HTR-8/SVneo (cell line): ENCODE measurements at regions not wholly inside any gene's neighbourhood (a gene's known extent, or its start where the extent isn't known, plus 50 kb on each side); places are given as distances from the start of the nearest gene placed in this dataset.
A peak's percentile ranks its signal among the peaks of the same experiment; 100 is the strongest.
"Not testable (repeated sequence)": the region's sequence is repeated elsewhere in the genome, so short reads cannot be mapped to it uniquely, and the experiment has no call there.

Experiments
- DNase-seq: peaks from one replicate; pipeline ENCODE4 v3.0.0; 2011; ENCODE audit warnings: low spot score, mixed read lengths; ENCODE audit not compliant: insufficient read length
- FAIRE-seq: peaks from 2 replicates; lab custom pipeline; 2011; peaks lifted over from hg19 to GRCh38; lab: Jason Lieb, UNC

DNA sequence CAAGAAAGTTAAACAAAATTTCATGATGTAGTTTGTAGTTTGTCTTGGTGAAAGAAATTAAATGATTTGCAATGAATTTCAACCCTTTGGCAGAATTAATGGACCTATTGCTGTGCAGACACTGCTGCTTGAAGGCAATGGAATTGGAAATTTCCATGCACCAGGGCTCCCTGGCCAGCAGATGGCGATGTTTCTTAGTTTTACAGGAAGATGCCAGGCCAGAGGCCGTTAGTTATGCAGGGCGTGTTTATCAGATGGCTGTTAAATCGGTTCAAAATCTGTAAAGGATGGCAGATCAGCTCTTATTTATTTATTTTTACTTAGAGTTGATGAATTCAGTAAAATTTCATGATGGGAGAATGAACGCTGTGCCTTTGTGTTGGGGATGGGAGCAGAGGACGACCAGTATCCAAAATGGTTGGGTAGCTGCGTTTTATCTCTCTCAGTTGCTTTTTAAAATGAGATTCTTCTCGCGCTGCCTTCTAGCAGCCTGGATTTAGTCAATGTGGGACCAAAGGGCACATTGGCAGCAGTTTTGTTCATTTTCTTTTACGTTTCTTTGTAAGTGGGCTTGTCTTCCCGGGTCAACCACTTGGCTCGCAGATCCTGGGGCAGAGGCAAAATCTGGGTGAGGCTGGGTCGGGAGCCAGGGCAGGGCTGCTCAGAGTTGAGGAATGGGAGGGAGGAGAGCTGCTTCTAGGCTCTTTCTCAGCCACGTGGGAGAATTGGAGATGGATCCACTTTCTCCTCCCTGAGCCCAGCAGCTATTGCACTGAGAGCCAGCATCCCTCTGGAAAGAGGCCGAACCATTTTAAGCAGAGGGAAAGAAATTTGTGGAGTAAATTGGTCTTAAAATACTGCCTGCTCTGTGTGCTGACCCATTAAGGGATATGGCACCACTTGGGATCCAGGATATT is 344.0 kb downstream of the PIK3C3 start:
- DNase-seq (peak; percentile 6), FAIRE-seq (no peak)

DNA sequence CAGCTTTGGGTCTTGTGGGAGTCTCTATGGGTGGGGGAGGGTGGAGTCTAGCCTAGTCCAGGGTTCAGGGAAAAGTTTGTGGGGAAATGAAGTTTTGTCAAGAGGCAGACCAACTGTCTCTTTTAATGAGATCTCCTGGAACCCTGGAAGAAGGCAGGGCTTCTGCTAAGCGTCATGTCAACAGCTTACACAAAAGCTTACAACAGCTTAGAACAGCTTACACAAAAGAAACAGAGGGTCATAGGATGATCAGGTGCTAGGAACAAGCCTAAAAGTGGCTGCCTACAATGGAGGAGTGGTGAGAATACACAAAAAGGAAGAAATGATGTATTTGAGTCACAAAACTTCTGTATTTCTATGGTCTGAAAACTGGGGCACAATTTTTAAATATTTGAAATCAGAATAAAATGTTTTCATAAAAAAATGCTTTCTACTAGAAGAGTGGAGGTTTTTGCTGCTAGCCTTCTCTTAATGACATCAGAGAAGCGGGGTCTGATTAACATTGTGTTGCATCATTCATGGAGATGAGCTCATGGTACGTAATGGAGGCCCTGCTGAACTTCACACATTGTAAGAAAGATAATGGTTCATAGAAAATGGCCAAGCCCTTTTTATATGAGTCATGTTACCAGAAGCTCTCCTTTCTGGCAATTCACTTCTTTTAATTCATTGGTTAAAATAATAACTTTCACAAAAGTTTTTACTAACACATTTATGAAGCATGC is 351.0 kb downstream of the PIK3C3 start:
- FAIRE-seq (no peak), DNase-seq (no peak)

GRCh38 chr18:42306594-42306980 is 351.6 kb downstream of the PIK3C3 start:
- FAIRE-seq = no peak
- DNase-seq = no peak

DNA sequence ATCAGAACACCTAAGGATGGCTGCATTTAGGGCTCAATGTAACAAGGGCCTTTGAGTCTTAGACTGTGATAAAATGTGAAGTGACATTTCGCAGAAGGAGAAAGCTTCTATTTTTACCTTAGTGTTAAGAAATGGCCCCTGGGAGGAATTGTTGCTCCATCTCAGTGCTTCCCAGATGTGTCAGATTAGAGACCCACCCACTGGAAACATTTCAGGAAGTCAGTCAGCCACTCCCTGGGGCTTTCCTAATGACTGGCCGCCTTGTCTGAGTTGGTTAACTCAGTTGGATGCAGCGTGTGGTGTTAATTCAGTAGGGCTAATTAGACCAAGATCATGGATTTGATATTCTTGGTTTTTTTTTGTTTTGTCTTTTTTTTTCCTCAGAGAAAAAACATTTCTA is 355.9 kb downstream of the PIK3C3 start:
- no peak for FAIRE-seq
- no peak for DNase-seq

GRCh38 chr18:42326752-42327151 is 371.7 kb downstream of the PIK3C3 start:
- FAIRE-seq (no peak), DNase-seq (no peak)

- FAIRE-seq (no peak), DNase-seq (no peak)
These were observed 373.9 kb downstream of the PIK3C3 start for GRCh38 chr18:42328931-42329330.

GRCh38 chr18:42330296-42330695 is 375.3 kb downstream of the PIK3C3 start:
- no peak for FAIRE-seq
- no peak for DNase-seq

DNA sequence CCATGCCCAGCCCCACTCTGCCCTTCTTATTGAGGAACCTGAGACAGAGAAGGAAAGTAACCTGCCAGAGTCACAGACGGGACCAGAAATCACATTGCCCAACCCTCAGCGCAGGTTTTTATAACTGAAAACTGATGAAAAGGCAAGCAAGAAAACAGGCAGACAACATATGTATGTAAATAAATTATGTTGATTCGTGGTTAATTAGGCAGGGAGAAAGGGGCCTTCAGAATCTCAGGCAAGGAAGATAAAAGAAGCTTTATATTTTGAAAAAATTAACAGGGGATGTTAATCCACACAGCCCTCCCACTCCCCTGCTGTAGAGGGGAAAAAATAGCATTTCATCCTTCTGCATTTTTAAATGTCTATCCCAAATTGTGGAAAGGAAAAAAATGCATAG is 378.5 kb downstream of the PIK3C3 start:
- no peak for FAIRE-seq
- no peak for DNase-seq

- DNase-seq (no peak), FAIRE-seq (no peak)
These were observed 379.9 kb downstream of the PIK3C3 start for GRCh38 chr18:42334931-42335330.

- no peak for DNase-seq
These were observed 381.1 kb downstream of the PIK3C3 start for GRCh38 chr18:42336139-42336538.

GRCh38 chr18:42337337-42337736 is 382.3 kb downstream of the PIK3C3 start:
- not testable (repeated sequence) for DNase-seq, FAIRE-seq

More at GRCh38 chr18:42336139-42336538, 381.1 kb downstream of the PIK3C3 start:
- FAIRE-seq = no peak

DNA sequence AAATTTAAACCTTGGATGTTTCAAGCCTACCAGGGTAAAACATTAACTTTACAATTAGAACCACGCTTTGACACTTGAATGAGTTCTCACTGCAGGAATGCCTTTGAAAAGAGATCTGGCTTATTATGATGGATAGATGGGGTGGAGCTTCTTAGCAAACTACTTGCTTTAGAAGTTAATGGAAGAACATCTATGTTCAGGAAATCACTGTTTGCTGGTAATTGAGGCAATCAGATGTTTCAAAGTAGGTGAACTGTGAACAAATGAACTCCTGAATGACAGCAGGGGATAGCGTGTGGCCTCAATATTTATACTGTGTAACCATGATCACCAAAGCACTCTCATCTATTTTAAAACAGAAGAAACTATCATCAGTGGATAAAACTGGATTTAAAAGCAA is 383.6 kb downstream of the PIK3C3 start:
- DNase-seq (no peak), FAIRE-seq (no peak)

DNA sequence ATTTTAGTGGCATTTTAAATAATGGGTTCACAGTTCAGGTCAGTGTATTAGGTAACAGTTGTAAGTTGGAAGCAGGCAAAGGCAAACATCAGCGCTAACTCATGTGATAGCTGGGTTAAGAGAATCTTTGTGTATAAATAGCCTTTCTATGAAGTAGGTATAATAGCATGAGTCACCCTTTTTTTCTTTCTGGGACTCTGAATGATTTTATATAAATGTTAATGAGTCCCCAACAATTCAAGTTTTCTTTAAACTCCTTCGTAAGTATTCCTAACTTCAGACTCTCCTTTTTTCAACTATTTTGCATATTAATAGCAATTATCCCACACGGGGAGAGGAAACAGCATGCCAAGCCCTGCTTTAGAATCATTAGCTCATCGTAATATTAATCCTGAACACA is 384.3 kb downstream of the PIK3C3 start:
- FAIRE-seq = no peak

DNA sequence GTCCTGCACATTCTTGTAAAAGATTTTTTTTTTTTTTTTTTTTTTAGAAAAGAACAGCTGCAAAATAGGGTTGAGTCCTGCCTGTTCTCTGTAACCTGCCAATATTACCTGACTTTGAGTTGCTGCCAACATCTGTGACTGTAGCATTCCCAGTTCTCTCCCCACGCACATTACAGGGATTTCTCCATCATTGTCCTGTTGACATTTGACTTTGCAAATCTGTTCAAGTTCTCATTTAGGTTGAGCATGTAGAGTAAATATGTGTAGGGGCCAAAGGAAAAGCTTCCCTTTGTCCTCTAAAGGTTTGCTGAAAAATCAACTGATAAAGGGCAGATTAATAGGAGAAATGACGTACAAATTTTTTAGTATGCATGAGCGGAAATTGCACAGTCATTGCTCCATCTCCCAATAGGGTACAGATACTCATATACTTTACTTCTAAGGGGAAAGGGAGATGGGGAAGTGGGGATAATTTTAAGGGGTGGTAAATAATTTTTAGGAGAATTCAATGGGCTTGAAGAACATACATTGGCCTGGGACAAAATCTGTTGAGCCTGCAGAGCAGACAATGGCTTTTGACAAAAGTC is 385.5 kb downstream of the PIK3C3 start:
- FAIRE-seq = no peak
- no peak for DNase-seq

More for the DNA sequence above, 384.3 kb downstream of the PIK3C3 start:
- DNase-seq = no peak

- FAIRE-seq (no peak), DNase-seq (no peak)
These were observed 386.4 kb downstream of the PIK3C3 start for GRCh38 chr18:42341423-42341822.

- DNase-seq (no peak), FAIRE-seq (no peak)
These were observed 393.7 kb downstream of the PIK3C3 start for GRCh38 chr18:42348722-42349121.

DNA sequence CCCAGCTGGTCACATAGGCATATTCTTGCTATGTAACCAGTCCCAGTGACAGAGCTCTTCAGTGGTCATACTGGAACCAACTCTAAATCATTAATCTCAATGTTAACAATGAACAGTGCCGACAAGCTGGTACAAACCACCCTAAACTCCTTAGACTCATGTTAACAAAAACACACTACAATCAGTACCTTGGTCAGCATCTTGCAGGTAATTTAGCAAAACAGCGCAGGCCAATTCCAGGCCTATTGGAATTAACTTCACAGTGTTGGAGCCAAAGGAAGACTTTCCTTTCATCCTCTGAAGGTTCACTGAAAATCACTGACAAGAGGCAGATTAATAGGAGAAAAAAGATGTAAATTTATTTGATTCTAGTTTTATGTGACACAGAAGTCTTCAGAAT is 396.4 kb downstream of the PIK3C3 start:
- FAIRE-seq = no peak
- DNase-seq = no peak

DNA sequence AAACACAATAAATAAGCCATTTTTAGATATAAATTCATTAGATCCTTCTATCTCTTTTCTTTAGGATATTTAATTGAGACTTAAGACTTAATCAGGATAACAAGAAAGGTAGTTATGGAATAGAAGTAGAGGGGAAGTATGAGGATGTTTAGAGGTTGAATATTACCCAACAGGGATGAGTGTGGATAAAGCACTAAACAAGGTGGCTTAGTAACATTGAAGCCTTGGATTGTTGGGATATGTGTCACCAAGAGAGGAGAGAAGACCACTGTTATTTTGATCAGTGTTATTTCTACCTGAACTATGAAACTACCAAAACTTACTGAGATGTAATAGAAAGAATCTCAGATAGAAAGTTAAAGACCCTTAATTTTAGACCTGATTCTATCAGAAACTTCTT is 405.7 kb downstream of the PIK3C3 start:
- DNase-seq (no peak), FAIRE-seq (no peak)

- no peak for DNase-seq
- no peak for FAIRE-seq
These were observed 408.7 kb downstream of the PIK3C3 start for GRCh38 chr18:42363446-42364441.

GRCh38 chr18:42364766-42365165 is 409.7 kb downstream of the PIK3C3 start:
- DNase-seq = no peak
- FAIRE-seq = no peak
